ENCODE measurements at regions not wholly inside any gene's neighbourhood (a gene's known extent, or its start where the extent isn't known, plus 50 kb on each side); places are given as distances from the start of the nearest gene placed in this dataset.

DNA sequence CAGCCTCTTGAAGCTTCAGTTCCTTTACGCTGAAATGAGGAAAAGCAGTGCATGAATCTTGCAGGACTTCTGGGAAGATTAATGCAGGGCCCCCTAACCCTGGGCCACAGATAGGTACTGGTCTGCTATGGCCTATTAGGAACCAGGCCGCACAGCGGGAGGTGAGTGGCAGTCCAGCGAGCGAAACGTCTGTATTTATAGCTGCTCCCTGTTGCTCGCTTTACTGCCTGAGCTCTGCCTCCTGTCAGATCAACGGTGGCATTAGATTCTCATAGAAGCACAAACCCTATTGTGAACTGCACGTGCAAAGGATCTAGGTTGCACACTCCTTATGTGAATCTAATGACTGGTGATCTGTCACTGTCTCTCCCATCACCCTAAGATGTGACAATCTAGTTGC is 130.2 kb downstream of the CHRM3 start:
- Histone ChIP-seq H3K27me3 (no peaks in the 10 kb centered on the region), H3K27ac (no peak overlapping the region), H3K4me3 (no peak overlapping the region), H3K4me1 (replicated peaks in 1 of 2) (no peaks in the 10 kb centered on the region), H3K36me3 (replicated peaks in 1 of 2) (no peaks in the 10 kb centered on the region), H3K9me3 (replicated peaks in 1 of 3) (no peaks in the 10 kb centered on the region)
- no peak for DNase-seq
- TF ChIP-seq, protein P1, sequence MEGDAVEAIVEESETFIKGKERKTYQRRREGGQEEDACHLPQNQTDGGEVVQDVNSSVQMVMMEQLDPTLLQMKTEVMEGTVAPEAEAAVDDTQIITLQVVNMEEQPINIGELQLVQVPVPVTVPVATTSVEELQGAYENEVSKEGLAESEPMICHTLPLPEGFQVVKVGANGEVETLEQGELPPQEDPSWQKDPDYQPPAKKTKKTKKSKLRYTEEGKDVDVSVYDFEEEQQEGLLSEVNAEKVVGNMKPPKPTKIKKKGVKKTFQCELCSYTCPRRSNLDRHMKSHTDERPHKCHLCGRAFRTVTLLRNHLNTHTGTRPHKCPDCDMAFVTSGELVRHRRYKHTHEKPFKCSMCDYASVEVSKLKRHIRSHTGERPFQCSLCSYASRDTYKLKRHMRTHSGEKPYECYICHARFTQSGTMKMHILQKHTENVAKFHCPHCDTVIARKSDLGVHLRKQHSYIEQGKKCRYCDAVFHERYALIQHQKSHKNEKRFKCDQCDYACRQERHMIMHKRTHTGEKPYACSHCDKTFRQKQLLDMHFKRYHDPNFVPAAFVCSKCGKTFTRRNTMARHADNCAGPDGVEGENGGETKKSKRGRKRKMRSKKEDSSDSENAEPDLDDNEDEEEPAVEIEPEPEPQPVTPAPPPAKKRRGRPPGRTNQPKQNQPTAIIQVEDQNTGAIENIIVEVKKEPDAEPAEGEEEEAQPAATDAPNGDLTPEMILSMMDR (IDR thresholded peaks at IDR 0.05): no peak
- no peak for TF ChIP-seq POLR2A (IDR thresholded peaks at IDR 0.05)
- intact Hi-C loops (cut with DNase I): no loop called here
- WGBS, 4 donors: 74 to 88% (median 81%) methylated on average over 8 to 9 of the region's 9 CpGs

DNA sequence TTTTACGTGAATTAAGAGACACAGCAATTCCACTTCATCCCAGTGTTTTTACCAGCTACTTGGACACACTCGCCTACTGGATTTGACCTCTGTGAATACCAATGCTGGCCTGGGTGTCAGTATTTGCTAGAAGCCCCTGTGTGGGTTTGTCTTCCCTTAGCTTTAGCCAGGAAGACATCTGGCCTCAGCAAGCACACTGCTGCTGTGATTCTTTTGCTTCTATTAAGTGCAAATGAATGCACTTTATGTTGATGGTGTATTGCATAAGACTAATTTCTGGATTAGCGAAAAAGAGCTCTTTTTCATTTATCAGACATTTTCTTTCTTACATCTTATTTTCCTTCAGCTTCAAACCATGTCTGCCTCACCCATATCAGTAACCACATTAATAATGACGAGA is 140.0 kb downstream of the CHRM3 start:
- Histone ChIP-seq H3K4me1 (replicated peaks in 1 of 2) (no peaks in the 10 kb centered on the region), H3K36me3 (replicated peaks in 1 of 2) (no peaks in the 10 kb centered on the region), H3K4me3 (no peak overlapping the region), H3K27ac (no peak overlapping the region), H3K27me3 (no peaks in the 10 kb centered on the region), H3K9me3 (replicated peaks in 1 of 3) (no peaks in the 10 kb centered on the region)
- TF ChIP-seq POLR2A (IDR thresholded peaks at IDR 0.05): no peak
- intact Hi-C loops (cut with DNase I): no loop called here
- DNase-seq: no peak
- WGBS, 4 donors: 72 to 81% (median 77%) methylated on average over 4 of the region's 4 CpGs

DNA sequence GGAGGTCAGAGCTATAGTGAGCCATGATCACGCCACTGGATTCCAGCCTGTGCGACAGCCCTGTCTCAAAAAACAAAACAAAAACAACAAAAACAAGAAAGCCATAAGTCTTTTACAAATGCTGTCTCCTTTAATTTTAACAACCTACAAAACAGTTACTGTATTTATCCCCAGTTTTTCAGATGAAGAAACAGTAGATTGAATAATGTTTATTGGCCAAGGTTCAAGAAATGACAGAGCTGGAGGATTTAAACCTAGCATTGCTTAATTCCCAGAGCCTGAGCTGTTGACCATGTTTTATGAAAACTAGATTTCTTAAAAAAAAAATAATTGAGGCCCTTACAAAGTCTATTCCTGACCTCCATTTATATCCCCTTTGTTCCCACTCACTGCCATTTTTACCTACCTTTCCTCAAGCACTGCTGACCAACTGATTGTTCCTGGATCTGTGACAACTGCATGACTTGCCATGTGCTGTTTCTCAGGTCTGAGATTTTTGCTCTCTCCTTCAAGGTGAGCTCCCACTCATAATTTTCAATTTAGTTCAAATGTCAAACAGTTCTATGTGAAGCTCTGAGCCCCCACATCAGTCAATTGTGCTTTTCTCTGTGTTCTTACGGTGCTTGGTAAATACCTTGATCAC is 140.8 kb downstream of the CHRM3 start:
- 79 to 86% (median 83%) methylated on average over 3 of the region's 3 CpGs for WGBS, 4 donors
- H3K27ac ChIP-seq: no peak overlapping the region
- no peaks in the 10 kb centered on the region for H3K36me3 ChIP-seq (replicated peaks in 1 of 2)
- DNase-seq: no peak
- no peaks in the 10 kb centered on the region for H3K9me3 ChIP-seq (replicated peaks in 1 of 3)
- no peak overlapping the region for H3K4me3 ChIP-seq
- intact Hi-C loops (cut with DNase I): no loop called here
- H3K4me1 ChIP-seq (replicated peaks in 1 of 2): no peaks in the 10 kb centered on the region
- TF ChIP-seq, protein P1 (IDR thresholded peaks at IDR 0.05): no peak
- no peak for TF ChIP-seq POLR2A (IDR thresholded peaks at IDR 0.05)
- no peaks in the 10 kb centered on the region for H3K27me3 ChIP-seq

DNA sequence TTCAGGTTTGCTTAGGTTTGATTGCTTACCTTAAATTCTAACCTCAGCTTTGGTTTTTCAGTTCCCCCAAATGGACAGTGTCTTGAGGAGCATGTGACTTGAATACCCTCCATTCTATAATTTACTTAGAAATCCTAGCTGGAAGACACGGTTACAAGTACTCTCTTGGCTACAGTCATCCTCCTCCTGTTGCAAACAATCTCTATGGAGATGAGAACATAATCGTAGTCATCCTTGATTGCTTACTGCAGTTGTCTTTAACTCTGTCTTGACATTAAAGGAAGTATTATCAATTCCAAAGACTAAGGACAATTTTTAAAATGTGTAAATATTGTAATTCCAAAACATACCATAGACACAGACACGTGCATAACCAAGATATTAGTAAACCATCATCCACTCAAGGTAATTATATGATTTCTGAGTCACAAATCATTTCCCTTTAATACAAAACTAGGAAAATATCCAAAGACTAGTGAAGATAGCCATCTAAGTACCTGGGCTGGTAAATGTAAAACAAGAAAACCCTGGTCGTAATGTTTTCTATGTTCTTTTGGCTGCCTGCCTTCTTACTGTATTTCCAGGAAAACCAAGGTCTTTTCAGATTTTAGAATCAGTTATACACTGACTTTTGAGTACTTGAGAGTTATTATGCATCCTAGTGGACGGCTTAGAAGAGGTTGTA is 149.9 kb downstream of the CHRM3 start:
- intact Hi-C loops (cut with DNase I): no loop called here
- H3K9me3 ChIP-seq (replicated peaks in 1 of 3): no peaks in the 10 kb centered on the region
- H3K27ac ChIP-seq: no peak overlapping the region
- H3K36me3 ChIP-seq (replicated peaks in 1 of 2): no peaks in the 10 kb centered on the region
- TF ChIP-seq, protein P1 (IDR thresholded peaks at IDR 0.05): no peak
- no peak for TF ChIP-seq POLR2A (IDR thresholded peaks at IDR 0.05)
- 51 to 55% (median 53%) methylated on average over 5 of the region's 5 CpGs for WGBS, 4 donors
- H3K27me3 ChIP-seq: no peaks in the 10 kb centered on the region
- no peak for DNase-seq
- H3K4me3 ChIP-seq: no peak overlapping the region
- H3K4me1 ChIP-seq (replicated peaks in 1 of 2): no peaks in the 10 kb centered on the region

DNA sequence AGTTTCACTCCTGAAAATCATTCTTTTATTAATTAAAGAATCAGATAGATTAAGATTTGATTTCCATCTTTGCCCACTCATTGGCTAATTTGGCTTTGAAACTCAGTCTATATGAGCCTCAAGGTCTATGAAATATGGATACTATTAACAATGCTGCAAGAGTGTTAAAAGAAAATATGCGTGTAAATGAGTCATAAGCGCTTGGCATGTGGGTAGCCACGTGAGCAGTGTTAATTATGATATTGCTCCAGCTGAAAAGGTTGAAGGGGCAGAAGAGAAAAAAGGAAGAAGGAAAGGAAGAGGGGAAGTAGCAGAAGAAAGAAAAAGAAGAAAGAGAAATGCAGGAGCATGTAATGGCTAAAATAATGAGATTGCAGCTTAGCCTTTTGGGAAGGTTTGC is 151.4 kb downstream of the CHRM3 start:
- Histone ChIP-seq H3K27me3 (no peaks in the 10 kb centered on the region), H3K36me3 (replicated peaks in 1 of 2) (no peaks in the 10 kb centered on the region), H3K27ac (no peak overlapping the region), H3K4me3 (no peak overlapping the region), H3K4me1 (replicated peaks in 1 of 2) (no peaks in the 10 kb centered on the region), H3K9me3 (replicated peaks in 1 of 3) (no peaks in the 10 kb centered on the region)
- DNase-seq: no peak
- TF ChIP-seq POLR2A (IDR thresholded peaks at IDR 0.05): no peak
- intact Hi-C loops (cut with DNase I): no loop called here
- WGBS, 4 donors: 53 to 58% (median 55%) methylated on average over 3 of the region's 3 CpGs
